HFF-Myc (cell line): ENCODE measurements at regions not wholly inside any gene's neighbourhood (a gene's known extent, or its start where the extent isn't known, plus 50 kb on each side); places are given as distances from the start of the nearest gene placed in this dataset.

Source experiments
- DNase-seq: peaks from one replicate; pipeline ENCODE4 v3.0.0-alpha.2; 2011; ENCODE audit warnings: low read depth; ENCODE audit errors: extremely low read depth
- H3K4me3 ChIP-seq: replicated peaks from 2 replicates; pipeline ENCODE4 v1.5.1; 2011; ENCODE audit warnings: low read depth, mild to moderate bottlenecking, control low read depth, low read length
- CTCF ChIP-seq: IDR thresholded peaks from 2 replicates; pipeline ENCODE4 v1.5.1; 2012; ENCODE audit warnings: mild to moderate bottlenecking, low read depth, low read length, control low read depth; ENCODE audit errors: missing control alignments

DNA sequence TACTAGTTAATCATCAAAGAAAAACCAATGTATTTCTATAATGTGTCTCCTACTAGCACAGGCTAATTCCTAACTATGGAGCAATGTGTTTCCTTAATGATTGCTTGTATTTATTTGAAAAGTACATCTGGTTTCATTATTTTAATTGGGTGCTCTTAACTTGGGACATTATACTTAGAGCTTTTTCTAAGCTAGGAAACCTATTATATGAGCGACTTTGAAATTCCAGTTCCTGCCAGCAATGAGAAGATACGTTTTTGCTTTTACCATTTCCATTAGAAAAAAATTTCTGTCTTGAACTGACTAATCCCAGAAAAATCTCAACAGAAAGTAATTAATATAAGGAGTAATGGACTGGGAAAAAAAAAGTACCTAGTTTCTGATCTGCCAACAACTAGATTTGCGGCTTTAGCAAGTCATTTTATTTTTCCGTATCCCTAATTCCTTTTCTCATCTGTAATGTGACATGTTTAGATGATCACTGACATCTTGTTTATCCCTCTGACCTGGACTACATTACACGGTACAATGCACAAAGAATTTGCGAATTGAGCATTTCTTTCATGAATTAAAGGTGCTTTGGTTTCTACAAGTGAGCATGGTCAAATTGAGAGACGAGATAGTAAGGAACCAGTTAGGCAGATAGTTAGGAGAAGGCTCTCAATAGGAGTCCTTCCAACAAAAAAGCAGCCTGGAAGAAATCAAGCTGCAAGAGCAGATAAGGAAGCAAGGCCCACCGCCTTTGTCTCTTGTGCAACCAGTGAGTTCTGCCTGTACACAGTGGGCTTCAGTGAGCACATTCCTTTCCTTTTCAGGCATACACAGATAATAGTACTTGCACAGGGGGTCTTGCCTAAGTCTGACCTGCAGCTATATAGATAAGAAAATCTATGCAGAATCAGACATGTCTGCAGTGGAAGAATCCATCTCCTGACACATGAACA lies 1765.0 kb upstream of the FLRT2 start:
- TF ChIP-seq CTCF, result no peak
- H3K4me3 ChIP-seq, result no peak overlapping the region
- DNase-seq, result peak; percentile 20

- DNase-seq, result no peak
- no peak for TF ChIP-seq CTCF
- no peak overlapping the region for H3K4me3 ChIP-seq
These were observed 1752.4 kb upstream of the FLRT2 start for GRCh38 chr14:83777516-83777915.

- no peak overlapping the region for H3K4me3 ChIP-seq
- peak; percentile 69 for DNase-seq
- no peak for TF ChIP-seq CTCF
These were observed 1750.7 kb upstream of the FLRT2 start for GRCh38 chr14:83779266-83779665.

GRCh38 chr14:83780321-83780720 lies 1749.6 kb upstream of the FLRT2 start:
- H3K4me3 ChIP-seq, result no peak overlapping the region
- TF ChIP-seq CTCF, result no peak
- DNase-seq, result no peak

DNA sequence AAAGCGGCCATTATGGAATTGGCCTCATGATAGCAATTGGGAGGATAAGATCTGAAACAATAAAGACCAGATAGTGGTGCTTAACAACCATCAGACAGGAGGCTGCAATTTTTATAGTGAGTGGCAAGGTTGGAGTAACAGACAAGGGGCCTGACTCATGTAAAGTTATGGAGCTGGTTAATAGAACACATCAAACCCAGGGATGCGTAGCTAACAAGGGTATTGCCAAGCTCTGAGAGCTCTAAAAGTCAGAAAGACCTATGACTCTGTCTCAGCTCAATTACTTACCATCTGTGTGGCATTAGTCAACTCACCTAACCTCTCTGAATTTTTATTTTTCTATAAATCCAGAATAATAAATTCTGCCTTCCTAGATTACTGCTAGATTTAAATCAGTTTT lies 1731.5 kb upstream of the FLRT2 start:
- H3K4me3 ChIP-seq, result no peak overlapping the region
- TF ChIP-seq CTCF, result no peak
- DNase-seq, result no peak

GRCh38 chr14:83799233-83799632 lies 1730.7 kb upstream of the FLRT2 start:
- no peak for DNase-seq
- no peak for TF ChIP-seq CTCF
- no peak overlapping the region for H3K4me3 ChIP-seq
